HCT116 (cell line): ENCODE measurements at regions not wholly inside any gene's neighbourhood (a gene's known extent, or its start where the extent isn't known, plus 50 kb on each side); places are given as distances from the start of the nearest gene placed in this dataset.

Experiments
- CEBPB ChIP-seq: IDR thresholded peaks from 2 replicates; pipeline ENCODE4 v1.6.1; 2012; ENCODE audit warnings: low read depth
- CTCF ChIP-seq, 3 experiments: fragments of 200-600 bp in 1 of 3; sonication (generic) in 1 of 3; IDR thresholded peaks in 2 of 3; conservative IDR thresholded peaks in 1 of 3; 2 replicates each; pipeline ENCODE4 v1.5.1; 2012 to 2017; ENCODE audit warnings: low read depth in 2 of 3, low read length in 2 of 3, antibody characterized with exemption in 1 of 3, borderline replicate concordance in 1 of 3, control low read depth in 1 of 3, mild to moderate bottlenecking in 1 of 3, mixed read lengths in 1 of 3, mixed run types in 1 of 3, moderate library complexity in 1 of 3; ENCODE audit not compliant: insufficient read depth in 1 of 3
- EZH2 ChIP-seq: fragments of 200-600 bp; sonication (generic); IDR thresholded peaks from 2 replicates; pipeline ENCODE4 v1.6.1; 2017; ENCODE audit warnings: antibody characterized with exemption, mixed run types
- MAX ChIP-seq: IDR thresholded peaks from 2 replicates; pipeline ENCODE4 v1.6.1; 2012
- POLR2A ChIP-seq: IDR thresholded peaks from 2 replicates; pipeline ENCODE4 v1.7.0; 2011; ENCODE audit warnings: borderline replicate concordance; ENCODE audit not compliant: insufficient read depth, insufficient read length; ENCODE audit errors: extremely low read depth

GRCh38 chr7:119335405-119335804, 937.6 kb upstream of the KCND2 start:
- TF ChIP-seq CTCF (IDR thresholded peaks at IDR 0.05 in 2 of 3, conservative IDR thresholded peaks at IDR 0.05 in 1 of 3; ENCODE audit: borderline replicate concordance in 1 of 3, insufficient read depth in 1 of 3, low read depth in 2 of 3, low read length in 2 of 3) (no peak), CEBPB (no peak), POLR2A (no peak), MAX (no peak), EZH2 (no peak)
